ENCODE measurements at regions not wholly inside any gene's neighbourhood (a gene's known extent, or its start where the extent isn't known, plus 50 kb on each side); places are given as distances from the start of the nearest gene placed in this dataset.

GRCh38 chr11:96969251-96969650 lies 579.4 kb downstream of the JRKL start:
- Histone ChIP-seq H3K27ac (no peak overlapping the region), H3K9ac (no peak overlapping the region), H3K4me3 (no peak overlapping the region), H3K79me2 (ENCODE audit: low read depth) (no peaks in the 10 kb centered on the region), H3K4me1 (no peaks in the 10 kb centered on the region), H4K20me1 (ENCODE audit: low read depth) (no peaks in the 10 kb centered on the region), H3F3A (ENCODE audit: low read depth) (no peaks in the 10 kb centered on the region), H2AFZ (replicated peaks) (no peak overlapping the region), H3K4me2 (no peak overlapping the region), H3K36me3 (no peaks in the 10 kb centered on the region), H3K9me3 (ENCODE audit: low read depth) (no peaks in the 10 kb centered on the region), H3K27me3 (no peaks in the 10 kb centered on the region)
- no peak for DNase-seq (ENCODE audit: low spot score)
- Mint-ChIP-seq H3K27me3 (ENCODE audit: insufficient read depth, low read depth) (no peaks in the 10 kb centered on the region), H3K27ac (no peak overlapping the region), H3K4me3 (no peak overlapping the region), H3K36me3 (no peaks in the 10 kb centered on the region), H3K9me3 (no peaks in the 10 kb centered on the region), H3K4me1 (no peaks in the 10 kb centered on the region)
- TF ChIP-seq CTCF (IDR thresholded peaks at IDR 0.05), result no peak
- TF ChIP-seq EZH2 (IDR thresholded peaks at IDR 0.05), result no peak
- TF ChIP-seq EZH2phosphoT487 (IDR thresholded peaks at IDR 0.05), result no peak

- H3K4me2 ChIP-seq, result no peak overlapping the region
- no peak overlapping the region for H3K27ac ChIP-seq
- no peak overlapping the region for H2AFZ ChIP-seq (replicated peaks)
- H3K4me1 ChIP-seq, result no peaks in the 10 kb centered on the region
- H4K20me1 ChIP-seq (ENCODE audit: low read depth), result no peaks in the 10 kb centered on the region
- Mint-ChIP-seq H3K36me3 (no peaks in the 10 kb centered on the region), H3K27ac (no peak overlapping the region), H3K9me3 (no peaks in the 10 kb centered on the region), H3K4me3 (no peak overlapping the region), H3K4me1 (no peaks in the 10 kb centered on the region), H3K27me3 (ENCODE audit: insufficient read depth, low read depth) (no peaks in the 10 kb centered on the region)
- DNase-seq (ENCODE audit: low spot score), result no peak
- H3K27me3 ChIP-seq, result no peaks in the 10 kb centered on the region
- TF ChIP-seq EZH2 (IDR thresholded peaks at IDR 0.05), result no peak
- no peak for TF ChIP-seq CTCF (IDR thresholded peaks at IDR 0.05)
- H3K79me2 ChIP-seq (ENCODE audit: low read depth), result no peaks in the 10 kb centered on the region
- H3K9ac ChIP-seq, result no peak overlapping the region
- H3K36me3 ChIP-seq, result no peaks in the 10 kb centered on the region
- H3K4me3 ChIP-seq, result no peak overlapping the region
- H3F3A ChIP-seq (ENCODE audit: low read depth), result no peaks in the 10 kb centered on the region
- H3K9me3 ChIP-seq (ENCODE audit: low read depth), result no peaks in the 10 kb centered on the region
These were observed 588.9 kb downstream of the JRKL start for GRCh38 chr11:96978751-96979150.

GRCh38 chr11:96986516-96986915 lies 596.7 kb downstream of the JRKL start:
- Histone ChIP-seq H2AFZ (replicated peaks) (no peak overlapping the region), H4K20me1 (ENCODE audit: low read depth) (no peaks in the 10 kb centered on the region), H3K27ac (no peak overlapping the region), H3K79me2 (ENCODE audit: low read depth) (no peaks in the 10 kb centered on the region), H3F3A (ENCODE audit: low read depth) (no peaks in the 10 kb centered on the region), H3K36me3 (no peaks in the 10 kb centered on the region), H3K9me3 (ENCODE audit: low read depth) (no peaks in the 10 kb centered on the region), H3K4me3 (no peak overlapping the region), H3K4me2 (no peak overlapping the region), H3K4me1 (no peaks in the 10 kb centered on the region), H3K27me3 (no peaks in the 10 kb centered on the region), H3K9ac (no peak overlapping the region)
- Mint-ChIP-seq H3K36me3 (no peaks in the 10 kb centered on the region), H3K4me3 (no peak overlapping the region), H3K4me1 (no peaks in the 10 kb centered on the region), H3K9me3 (no peaks in the 10 kb centered on the region), H3K27me3 (ENCODE audit: insufficient read depth, low read depth) (no peaks in the 10 kb centered on the region), H3K27ac (no peak overlapping the region)
- no peak for TF ChIP-seq EZH2 (IDR thresholded peaks at IDR 0.05)
- no peak for TF ChIP-seq CTCF (IDR thresholded peaks at IDR 0.05)
- no peak for TF ChIP-seq EZH2phosphoT487 (IDR thresholded peaks at IDR 0.05)
- DNase-seq (ENCODE audit: low spot score), result no peak

GRCh38 chr11:96990914-96991313 lies 601.1 kb downstream of the JRKL start:
- no peaks in the 10 kb centered on the region for H3K36me3 ChIP-seq
- no peak overlapping the region for H3K4me2 ChIP-seq
- H3K9me3 Mint-ChIP-seq, result peaks cover 4% of the 10 kb centered on the region
- no peaks in the 10 kb centered on the region for H3K36me3 Mint-ChIP-seq
- H3K79me2 ChIP-seq (ENCODE audit: low read depth), result no peaks in the 10 kb centered on the region
- no peaks in the 10 kb centered on the region for H3K4me1 Mint-ChIP-seq
- no peak overlapping the region for H3K4me3 Mint-ChIP-seq
- DNase-seq (ENCODE audit: low spot score), result no peak
- no peaks in the 10 kb centered on the region for H3F3A ChIP-seq (ENCODE audit: low read depth)
- no peak overlapping the region for H3K27ac ChIP-seq
- no peaks in the 10 kb centered on the region for H3K4me1 ChIP-seq
- no peak overlapping the region for H3K9ac ChIP-seq
- no peaks in the 10 kb centered on the region for H3K27me3 ChIP-seq
- H3K27ac Mint-ChIP-seq, result no peak overlapping the region
- H3K4me3 ChIP-seq, result no peak overlapping the region
- no peak for TF ChIP-seq EZH2 (IDR thresholded peaks at IDR 0.05)
- TF ChIP-seq EZH2phosphoT487 (IDR thresholded peaks at IDR 0.05), result no peak
- H3K9me3 ChIP-seq (ENCODE audit: low read depth), result no peaks in the 10 kb centered on the region
- no peak overlapping the region for H2AFZ ChIP-seq (replicated peaks)
- no peaks in the 10 kb centered on the region for H4K20me1 ChIP-seq (ENCODE audit: low read depth)
- H3K27me3 Mint-ChIP-seq (ENCODE audit: insufficient read depth, low read depth), result no peaks in the 10 kb centered on the region
